GM23338 (cell line): ENCODE measurements at regions not wholly inside any gene's neighbourhood (a gene's known extent, or its start where the extent isn't known, plus 50 kb on each side); places are given as distances from the start of the nearest gene placed in this dataset.

Experiments used
- EZH2 ChIP-seq: fragments of 200-600 bp; sonication (generic); IDR thresholded peaks from one replicate; pipeline ENCODE4 v1.8.0; 2017; ENCODE audit warnings: antibody characterized with exemption, mild to moderate bottlenecking, low read depth; ENCODE audit not compliant: unreplicated experiment
- EZH2phosphoT487 ChIP-seq: fragments of 200-600 bp; sonication (generic); IDR thresholded peaks from one replicate; pipeline ENCODE4 v1.8.1; 2018; ENCODE audit warnings: antibody characterized with exemption; ENCODE audit not compliant: unreplicated experiment
- NANOG ChIP-seq: IDR thresholded peaks from 2 replicates; pipeline ENCODE4 v1.6.1; 2016; ENCODE audit warnings: antibody characterized with exemption, borderline replicate concordance
- POLR2AphosphoS5 ChIP-seq: IDR thresholded peaks from 2 replicates; pipeline ENCODE4 v1.6.1; 2016; ENCODE audit warnings: antibody characterized with exemption, low read depth
- ZNF331 ChIP-seq: fragments of 250-450 bp; sonication (Bioruptor Pico); IDR thresholded peaks from 2 replicates; pipeline ENCODE4 v1.5.0; 2020; ENCODE audit warnings: low read depth, mild to moderate bottlenecking, moderate library complexity
- TF ChIP-seq, protein P1 (sequence below), 2 experiments: fragments of 200-600 bp in 1 of 2; sonication (generic) in 1 of 2; conservative IDR thresholded peaks; 2 replicates each; pipeline versions ENCODE4 v1.5.1 to v1.6.1; 2016 to 2017; ENCODE audit warnings: antibody characterized with exemption in 2 of 2, low read depth in 2 of 2, mild to moderate bottlenecking in 2 of 2, moderate library complexity in 1 of 2
- TF ChIP-seq, protein P2 (sequence below): IDR thresholded peaks from one replicate; pipeline ENCODE4 v1.6.1; 2018; ENCODE audit warnings: antibody characterized with exemption; ENCODE audit not compliant: unreplicated experiment

DNA sequence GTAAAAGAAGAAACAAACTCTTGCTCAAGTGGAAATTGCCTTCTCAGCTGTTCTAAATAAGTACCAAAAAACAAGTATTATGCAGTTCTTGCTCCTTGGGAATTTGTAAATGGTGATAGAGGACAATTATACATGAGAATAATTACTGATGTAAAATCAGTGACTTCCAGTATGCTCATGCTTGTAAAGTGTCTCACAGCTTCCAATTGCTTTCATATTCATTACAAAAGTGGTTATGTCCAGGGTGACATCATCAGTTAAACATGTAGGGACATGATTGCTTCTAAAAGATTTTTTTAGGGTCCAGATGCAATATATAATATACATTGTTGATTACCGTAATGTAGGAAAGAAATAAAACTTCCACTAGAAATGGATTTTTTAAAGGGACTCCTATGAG is 122.8 kb upstream of the B3GAT2 start:
- TF ChIP-seq, protein P1, sequence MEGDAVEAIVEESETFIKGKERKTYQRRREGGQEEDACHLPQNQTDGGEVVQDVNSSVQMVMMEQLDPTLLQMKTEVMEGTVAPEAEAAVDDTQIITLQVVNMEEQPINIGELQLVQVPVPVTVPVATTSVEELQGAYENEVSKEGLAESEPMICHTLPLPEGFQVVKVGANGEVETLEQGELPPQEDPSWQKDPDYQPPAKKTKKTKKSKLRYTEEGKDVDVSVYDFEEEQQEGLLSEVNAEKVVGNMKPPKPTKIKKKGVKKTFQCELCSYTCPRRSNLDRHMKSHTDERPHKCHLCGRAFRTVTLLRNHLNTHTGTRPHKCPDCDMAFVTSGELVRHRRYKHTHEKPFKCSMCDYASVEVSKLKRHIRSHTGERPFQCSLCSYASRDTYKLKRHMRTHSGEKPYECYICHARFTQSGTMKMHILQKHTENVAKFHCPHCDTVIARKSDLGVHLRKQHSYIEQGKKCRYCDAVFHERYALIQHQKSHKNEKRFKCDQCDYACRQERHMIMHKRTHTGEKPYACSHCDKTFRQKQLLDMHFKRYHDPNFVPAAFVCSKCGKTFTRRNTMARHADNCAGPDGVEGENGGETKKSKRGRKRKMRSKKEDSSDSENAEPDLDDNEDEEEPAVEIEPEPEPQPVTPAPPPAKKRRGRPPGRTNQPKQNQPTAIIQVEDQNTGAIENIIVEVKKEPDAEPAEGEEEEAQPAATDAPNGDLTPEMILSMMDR (conservative IDR thresholded peaks at IDR 0.05; ENCODE audit: low read depth in 2 of 2) = no peak
- TF ChIP-seq POLR2AphosphoS5 (no peak), EZH2phosphoT487 (no peak), EZH2 (no peak), NANOG (no peak), ZNF331 (no peak)
- TF ChIP-seq, protein P2, sequence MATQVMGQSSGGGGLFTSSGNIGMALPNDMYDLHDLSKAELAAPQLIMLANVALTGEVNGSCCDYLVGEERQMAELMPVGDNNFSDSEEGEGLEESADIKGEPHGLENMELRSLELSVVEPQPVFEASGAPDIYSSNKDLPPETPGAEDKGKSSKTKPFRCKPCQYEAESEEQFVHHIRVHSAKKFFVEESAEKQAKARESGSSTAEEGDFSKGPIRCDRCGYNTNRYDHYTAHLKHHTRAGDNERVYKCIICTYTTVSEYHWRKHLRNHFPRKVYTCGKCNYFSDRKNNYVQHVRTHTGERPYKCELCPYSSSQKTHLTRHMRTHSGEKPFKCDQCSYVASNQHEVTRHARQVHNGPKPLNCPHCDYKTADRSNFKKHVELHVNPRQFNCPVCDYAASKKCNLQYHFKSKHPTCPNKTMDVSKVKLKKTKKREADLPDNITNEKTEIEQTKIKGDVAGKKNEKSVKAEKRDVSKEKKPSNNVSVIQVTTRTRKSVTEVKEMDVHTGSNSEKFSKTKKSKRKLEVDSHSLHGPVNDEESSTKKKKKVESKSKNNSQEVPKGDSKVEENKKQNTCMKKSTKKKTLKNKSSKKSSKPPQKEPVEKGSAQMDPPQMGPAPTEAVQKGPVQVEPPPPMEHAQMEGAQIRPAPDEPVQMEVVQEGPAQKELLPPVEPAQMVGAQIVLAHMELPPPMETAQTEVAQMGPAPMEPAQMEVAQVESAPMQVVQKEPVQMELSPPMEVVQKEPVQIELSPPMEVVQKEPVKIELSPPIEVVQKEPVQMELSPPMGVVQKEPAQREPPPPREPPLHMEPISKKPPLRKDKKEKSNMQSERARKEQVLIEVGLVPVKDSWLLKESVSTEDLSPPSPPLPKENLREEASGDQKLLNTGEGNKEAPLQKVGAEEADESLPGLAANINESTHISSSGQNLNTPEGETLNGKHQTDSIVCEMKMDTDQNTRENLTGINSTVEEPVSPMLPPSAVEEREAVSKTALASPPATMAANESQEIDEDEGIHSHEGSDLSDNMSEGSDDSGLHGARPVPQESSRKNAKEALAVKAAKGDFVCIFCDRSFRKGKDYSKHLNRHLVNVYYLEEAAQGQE = no peak
